ENCODE measurements at regions not wholly inside any gene's neighbourhood (a gene's known extent, or its start where the extent isn't known, plus 50 kb on each side); places are given as distances from the start of the nearest gene placed in this dataset.
"Not testable (repeated sequence)": the region's sequence is repeated elsewhere in the genome, so short reads cannot be mapped to it uniquely, and the experiment has no call there.

GRCh38 chr2:200102971-200103370, 147.6 kb downstream of the MAIP1 start:
- POLR2A ChIA-PET, result no interaction called here
- no peak overlapping the region for H3K4me3 ChIP-seq (ENCODE audit: low read depth, low read length)
- no peak for DNase-seq (ENCODE audit: low read depth)
- H3K27me3 ChIP-seq (ENCODE audit: control insufficient read depth, insufficient read depth, low read length), result no peaks in the 10 kb centered on the region
- no peaks in the 10 kb centered on the region for H3K36me3 ChIP-seq (ENCODE audit: control insufficient read depth, insufficient read depth, low read length)
- TF ChIP-seq CTCF (IDR thresholded peaks at IDR 0.05; ENCODE audit: insufficient read depth, low read depth, low read length), result no peak
- CTCF ChIA-PET, result no interaction called here

- CTCF ChIA-PET, result no interaction called here
- no peaks in the 10 kb centered on the region for H3K27me3 ChIP-seq (ENCODE audit: control insufficient read depth, insufficient read depth, low read length)
These were observed 148.6 kb downstream of the MAIP1 start for GRCh38 chr2:200104015-200104414.

GRCh38 chr2:200107514-200108217, 152.3 kb downstream of the MAIP1 start:
- CTCF ChIA-PET, result no interaction called here
- TF ChIP-seq CTCF (IDR thresholded peaks at IDR 0.05; ENCODE audit: insufficient read depth, low read depth, low read length), result no peak
- Histone ChIP-seq H3K27me3 (ENCODE audit: control insufficient read depth, insufficient read depth, low read length) (no peaks in the 10 kb centered on the region), H3K4me3 (ENCODE audit: low read depth, low read length) (no peak overlapping the region), H3K36me3 (ENCODE audit: control insufficient read depth, insufficient read depth, low read length) (no peaks in the 10 kb centered on the region)
- no peak for DNase-seq (ENCODE audit: low read depth)
- POLR2A ChIA-PET, result no interaction called here

More at GRCh38 chr2:200104015-200104414, 148.6 kb downstream of the MAIP1 start:
- POLR2A ChIA-PET, result no interaction called here
- H3K36me3 ChIP-seq (ENCODE audit: control insufficient read depth, insufficient read depth, low read length), result no peaks in the 10 kb centered on the region
- no peak for TF ChIP-seq CTCF (IDR thresholded peaks at IDR 0.05; ENCODE audit: insufficient read depth, low read depth, low read length)
- DNase-seq (ENCODE audit: low read depth), result no peak
- H3K4me3 ChIP-seq (ENCODE audit: low read depth, low read length), result no peak overlapping the region

GRCh38 chr2:200109421-200109820, 154.0 kb downstream of the MAIP1 start:
- POLR2A ChIA-PET, result no interaction called here
- Histone ChIP-seq H3K4me3 (ENCODE audit: low read depth, low read length) (no peak overlapping the region), H3K36me3 (ENCODE audit: control insufficient read depth, insufficient read depth, low read length) (no peaks in the 10 kb centered on the region), H3K27me3 (ENCODE audit: control insufficient read depth, insufficient read depth, low read length) (no peaks in the 10 kb centered on the region)
- CTCF ChIA-PET, result no interaction called here
- DNase-seq (ENCODE audit: low read depth), result no peak
- no peak for TF ChIP-seq CTCF (IDR thresholded peaks at IDR 0.05; ENCODE audit: insufficient read depth, low read depth, low read length)

- Histone ChIP-seq H3K36me3 (ENCODE audit: control insufficient read depth, insufficient read depth, low read length) (no peaks in the 10 kb centered on the region), H3K4me3 (ENCODE audit: low read depth, low read length) (no peak overlapping the region), H3K27me3 (ENCODE audit: control insufficient read depth, insufficient read depth, low read length) (no peaks in the 10 kb centered on the region)
- ChIA-PET CTCF (no interaction called here), POLR2A (interaction anchor here (0.6 kb wide), 1 partner anchor 33 kb away, joined by 3 read pairs; no protein-coding TSS in a partner anchor)
- no peak for TF ChIP-seq CTCF (IDR thresholded peaks at IDR 0.05; ENCODE audit: insufficient read depth, low read depth, low read length)
- DNase-seq (ENCODE audit: low read depth), result no peak
These were observed 155.0 kb downstream of the MAIP1 start for GRCh38 chr2:200110381-200110780.

GRCh38 chr2:200113016-200113799, 157.8 kb downstream of the MAIP1 start:
- H3K4me3 ChIP-seq (ENCODE audit: low read depth, low read length); H3K27me3 ChIP-seq (ENCODE audit: control insufficient read depth, insufficient read depth, low read length); POLR2A ChIA-PET; DNase-seq (ENCODE audit: low read depth); H3K36me3 ChIP-seq (ENCODE audit: control insufficient read depth, insufficient read depth, low read length); CTCF ChIA-PET: not testable (repeated sequence)
